OCI-LY3 (cell line): ENCODE measurements at regions not wholly inside any gene's neighbourhood (a gene's known extent, or its start where the extent isn't known, plus 50 kb on each side); places are given as distances from the start of the nearest gene placed in this dataset.

Source experiments
- H2AFZ ChIP-seq: fragments of 200-600, 300-600 bp; shearing (Covaris generic); 2 replicates; pipeline ENCODE4 v1.6.0; 2014; ENCODE audit warnings: antibody characterized with exemption, low read depth, low read length
- H3K27ac ChIP-seq: fragments of 200-600, 300-600 bp; sonication (generic); 2 replicates; pipeline ENCODE4 v1.5.1; 2014; ENCODE audit warnings: mild to moderate bottlenecking, low read length, moderate library complexity, mixed read lengths
- H3K27me3 ChIP-seq: fragments of 200-600, 300-600 bp; sonication (generic); 2 replicates; pipeline ENCODE4 v1.6.1; 2014; ENCODE audit warnings: low read depth, low read length, mixed read lengths
- H3K36me3 ChIP-seq: fragments of 200-600, 300-600 bp; sonication (generic); replicated peaks from 2 replicates; pipeline ENCODE3; 2014; ENCODE audit warnings: low read depth, low read length, mixed read lengths
- H3K4me1 ChIP-seq: fragments of 300-600, 200-600 bp; sonication (generic); 2 replicates; pipeline ENCODE4 v1.6.1; 2014; ENCODE audit warnings: low read length, mixed read lengths
- H3K4me2 ChIP-seq: fragments of 200-600, 300-600 bp; sonication (generic); 2 replicates; pipeline ENCODE4 v1.6.1; 2014; ENCODE audit warnings: low read length, mixed read lengths
- H3K4me3 ChIP-seq: fragments of 300-600, 200-600 bp; sonication (generic); 2 replicates; pipeline ENCODE4 v1.5.1; 2014; ENCODE audit warnings: antibody characterized with exemption, mild to moderate bottlenecking, low read length, moderate library complexity
- H3K79me2 ChIP-seq: fragments of 300-600, 200-600 bp; shearing (Covaris generic); 2 replicates; pipeline ENCODE4 v1.6.1; 2014; ENCODE audit warnings: mild to moderate bottlenecking, low read length, mixed read lengths
- H3K9ac ChIP-seq: fragments of 300-600, 200-600 bp; shearing (Covaris generic); 2 replicates; pipeline ENCODE4 v1.6.0; 2014; ENCODE audit warnings: mild to moderate bottlenecking, low read length, moderate library complexity
- H3K9me3 ChIP-seq: fragments of 200-600, 300-600 bp; shearing (Covaris generic); 2 replicates; pipeline ENCODE4 v1.6.1; 2014; ENCODE audit warnings: low read length, mixed read lengths; ENCODE audit not compliant: insufficient read depth
- H4K20me1 ChIP-seq: fragments of 200-600, 300-600 bp; sonication (generic); 2 replicates; pipeline ENCODE4 v1.6.1; 2016; ENCODE audit warnings: low read length, mixed read lengths; ENCODE audit not compliant: insufficient read depth
- CTCF ChIP-seq: fragments of 200-600, 300-600 bp; sonication (generic); IDR thresholded peaks from 2 replicates; pipeline ENCODE4 v1.5.1; 2014; ENCODE audit warnings: antibody characterized with exemption, low read length, low read depth
- EZH2phosphoT487 ChIP-seq: fragments of 200-600 bp; shearing (Covaris generic); IDR thresholded peaks from 2 replicates; pipeline ENCODE4 v1.6.1; 2018; ENCODE audit warnings: antibody characterized with exemption, mixed run types, low read depth

GRCh38 chr6:56904068-56904467, 50.8 kb upstream of the BEND6 start:
- Histone ChIP-seq H3K4me3 (no peak overlapping the region), H3K9ac (no peak overlapping the region), H3K27me3 (no peaks in the 10 kb centered on the region), H3K27ac (no peak overlapping the region), H3K4me2 (peak overlapping the region; percentile 57; the same call in 1 of the 2 replicates), H3K4me1 (peaks cover 11% of the 10 kb centered on the region), H3K36me3 (no peaks in the 10 kb centered on the region), H4K20me1 (no peaks in the 10 kb centered on the region), H3K9me3 (no peaks in the 10 kb centered on the region), H3K79me2 (no peaks in the 10 kb centered on the region), H2AFZ (no peak overlapping the region)
- no peak for TF ChIP-seq CTCF
- no peak for TF ChIP-seq EZH2phosphoT487

GRCh38 chr6:56902641-56903464, 52.1 kb upstream of the BEND6 start:
- Histone ChIP-seq H3K79me2 (no peaks in the 10 kb centered on the region), H3K4me2 (peak overlapping the region; percentile 23; the same call in 1 of the 2 replicates), H3K9ac (no peak overlapping the region), H3K9me3 (no peaks in the 10 kb centered on the region), H3K4me1 (peaks cover 11% of the 10 kb centered on the region), H4K20me1 (no peaks in the 10 kb centered on the region), H3K27me3 (no peaks in the 10 kb centered on the region), H3K4me3 (no peak overlapping the region), H3K36me3 (no peaks in the 10 kb centered on the region), H3K27ac (no peak overlapping the region), H2AFZ (no peak overlapping the region)
- TF ChIP-seq CTCF (peak; percentile 93), EZH2phosphoT487 (no peak)

- Histone ChIP-seq H2AFZ (no peak overlapping the region), H3K27ac (no peak overlapping the region), H3K9me3 (no peaks in the 10 kb centered on the region), H3K27me3 (no peaks in the 10 kb centered on the region), H4K20me1 (no peaks in the 10 kb centered on the region), H3K36me3 (no peaks in the 10 kb centered on the region), H3K4me1 (peaks cover 11% of the 10 kb centered on the region), H3K79me2 (no peaks in the 10 kb centered on the region), H3K9ac (no peak overlapping the region), H3K4me3 (no peak overlapping the region), H3K4me2 (no peak overlapping the region)
- TF ChIP-seq EZH2phosphoT487 (no peak), CTCF (no peak)
These were observed 54.1 kb upstream of the BEND6 start for GRCh38 chr6:56900784-56901183.

- Histone ChIP-seq H3K36me3 (no peaks in the 10 kb centered on the region), H4K20me1 (no peaks in the 10 kb centered on the region), H3K4me2 (no peak overlapping the region), H3K4me3 (no peak overlapping the region), H3K27me3 (no peaks in the 10 kb centered on the region), H3K79me2 (no peaks in the 10 kb centered on the region), H3K27ac (no peak overlapping the region), H3K9me3 (no peaks in the 10 kb centered on the region), H3K4me1 (peaks cover 7% of the 10 kb centered on the region; the same call in 1 of the 2 replicates), H2AFZ (no peak overlapping the region), H3K9ac (no peak overlapping the region)
- TF ChIP-seq EZH2phosphoT487 (no peak), CTCF (no peak)
These were observed 55.2 kb upstream of the BEND6 start for GRCh38 chr6:56899753-56900152.
